Germinal center (tissue), 1 donor: ENCODE measurements at regions not wholly inside any gene's neighbourhood (a gene's known extent, or its start where the extent isn't known, plus 50 kb on each side); places are given as distances from the start of the nearest gene placed in this dataset.
"Not testable (repeated sequence)": the region's sequence is repeated elsewhere in the genome, so short reads cannot be mapped to it uniquely, and the experiment has no call there.

Experiments used
- DNase-seq: peaks from one replicate; pipeline ENCODE4 v3.0.0; 2012; ENCODE audit warnings: mixed read lengths, low spot score

DNA sequence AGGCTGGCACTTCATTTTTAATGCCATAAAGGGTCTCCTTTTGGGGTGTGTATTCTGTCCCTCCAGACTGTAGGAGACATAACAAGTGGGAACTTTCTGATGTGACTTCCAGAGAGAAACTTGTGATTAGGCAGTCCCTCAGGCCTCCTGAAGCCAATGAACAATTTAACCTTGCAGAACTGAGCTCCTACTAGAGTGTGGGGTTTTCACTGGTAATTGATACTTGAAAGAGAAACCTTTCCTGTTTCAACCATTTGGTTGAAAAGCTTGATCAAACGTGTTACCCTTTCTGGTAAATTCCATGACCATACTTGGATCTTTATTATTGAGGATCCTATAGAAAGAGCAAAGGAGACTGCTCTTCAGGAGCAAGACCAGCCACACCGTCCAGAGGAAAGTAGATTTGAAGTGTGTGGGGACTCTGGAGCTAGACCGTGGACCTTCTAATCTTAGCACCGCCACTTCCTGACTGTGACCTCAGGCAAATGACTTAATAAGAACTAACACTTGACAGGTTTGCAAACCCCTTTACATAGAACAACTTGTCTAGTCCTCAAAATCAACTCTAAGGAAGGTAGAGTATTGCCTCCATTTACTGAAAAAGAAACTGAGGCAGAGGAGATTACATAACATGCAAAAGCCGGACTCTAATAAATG lies 69.9 kb upstream of the GDNF start:
- not testable (repeated sequence) for DNase-seq

DNA sequence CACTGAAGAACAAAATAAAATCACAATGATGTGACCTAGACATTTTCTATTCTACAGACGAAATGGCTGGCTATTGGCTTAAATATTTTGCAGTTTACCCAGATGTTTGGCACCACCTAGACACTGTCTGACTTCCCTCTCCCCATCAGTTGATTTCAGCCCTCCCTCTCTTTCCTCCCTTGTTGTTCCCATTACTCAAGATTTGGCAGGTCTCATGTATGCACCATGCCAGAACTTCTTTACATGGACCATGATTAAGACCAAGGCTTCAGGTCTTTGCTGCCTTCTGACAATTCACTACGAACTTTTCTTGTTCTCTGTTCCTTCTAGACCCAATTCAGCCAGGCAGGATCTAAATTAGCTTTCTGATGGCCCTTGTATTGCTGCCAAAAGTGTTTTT lies 66.6 kb upstream of the GDNF start:
- no peak for DNase-seq

DNA sequence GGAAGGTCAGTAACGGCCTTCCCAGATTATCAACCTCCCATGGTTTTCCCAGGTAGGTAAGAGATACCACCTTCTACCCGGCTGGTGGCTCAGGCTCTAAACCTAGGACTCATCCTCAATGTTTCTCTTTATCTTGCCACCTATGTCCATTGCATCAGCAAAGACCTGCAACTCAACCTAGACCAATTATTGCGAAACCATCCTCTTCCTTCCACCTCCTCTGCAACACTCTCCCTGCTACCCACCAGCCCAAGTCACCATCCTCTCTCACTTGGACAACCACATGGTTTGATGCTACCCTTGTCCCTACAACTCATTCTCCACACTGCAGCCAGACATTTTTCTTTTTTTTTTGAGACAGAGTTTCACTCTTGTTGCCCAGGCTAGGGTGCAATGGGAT lies 65.4 kb upstream of the GDNF start:
- DNase-seq, result no peak

DNA sequence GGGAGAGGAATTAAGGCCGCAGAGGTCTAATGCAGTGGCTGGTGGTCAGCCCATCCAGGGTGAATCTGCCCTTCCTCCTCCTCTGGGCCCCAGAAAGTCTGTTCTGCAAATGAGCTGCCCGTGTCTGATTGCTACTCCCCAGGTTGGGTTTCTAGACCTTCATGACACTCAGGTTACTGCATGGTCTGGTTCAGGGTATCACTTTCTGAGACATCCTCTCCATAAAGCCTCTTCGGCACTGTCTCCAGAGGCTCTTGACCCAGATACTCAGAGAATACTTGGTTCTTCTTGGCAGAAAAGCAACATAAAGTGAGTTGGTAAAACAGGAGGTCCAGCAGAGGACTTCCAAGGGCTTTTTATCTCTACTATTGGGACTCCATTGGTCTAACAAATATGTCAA lies 62.5 kb upstream of the GDNF start:
- DNase-seq, result no peak

DNA sequence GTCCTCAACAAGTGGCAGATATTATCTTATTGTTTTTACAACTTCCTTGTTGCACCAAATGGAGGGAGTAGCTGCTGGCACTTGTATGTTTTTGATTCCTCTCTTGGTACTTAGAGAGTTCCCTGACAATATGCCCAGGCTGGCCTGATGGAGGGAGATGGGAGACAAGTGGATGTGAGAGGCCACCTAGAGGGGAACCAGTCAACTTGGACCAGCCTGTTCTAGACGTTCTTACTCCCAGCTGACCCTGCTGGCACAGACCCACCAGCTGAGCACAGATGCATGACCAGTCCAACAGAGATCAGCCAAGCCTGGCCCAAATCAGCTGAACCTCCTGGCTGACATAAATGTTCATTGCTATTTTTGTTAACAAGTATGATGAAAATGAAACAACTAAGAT lies 60.9 kb upstream of the GDNF start:
- DNase-seq, result no peak

DNA sequence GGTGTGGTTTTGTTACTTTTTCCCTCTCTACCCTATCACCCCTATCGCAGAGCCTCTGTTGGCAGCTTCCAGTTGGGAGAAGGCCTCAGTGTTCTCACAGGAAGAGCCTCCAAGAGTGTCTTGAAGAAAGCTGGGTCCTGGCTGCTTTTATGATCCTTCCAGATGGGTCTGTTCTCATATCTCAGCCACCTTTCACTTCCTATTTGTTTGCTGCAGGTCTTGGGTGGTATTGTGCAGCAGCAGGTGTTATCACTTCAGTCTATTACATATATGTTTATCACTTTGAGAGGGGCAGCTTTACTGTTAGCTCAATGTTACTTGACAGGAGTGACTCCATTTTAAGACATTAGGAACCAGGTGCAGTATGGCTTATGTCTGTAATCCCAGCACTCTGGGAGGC lies 59.2 kb upstream of the GDNF start:
- no peak for DNase-seq

- no peak for DNase-seq
These were observed 56.3 kb upstream of the GDNF start for GRCh38 chr5:37896159-37896558.

DNA sequence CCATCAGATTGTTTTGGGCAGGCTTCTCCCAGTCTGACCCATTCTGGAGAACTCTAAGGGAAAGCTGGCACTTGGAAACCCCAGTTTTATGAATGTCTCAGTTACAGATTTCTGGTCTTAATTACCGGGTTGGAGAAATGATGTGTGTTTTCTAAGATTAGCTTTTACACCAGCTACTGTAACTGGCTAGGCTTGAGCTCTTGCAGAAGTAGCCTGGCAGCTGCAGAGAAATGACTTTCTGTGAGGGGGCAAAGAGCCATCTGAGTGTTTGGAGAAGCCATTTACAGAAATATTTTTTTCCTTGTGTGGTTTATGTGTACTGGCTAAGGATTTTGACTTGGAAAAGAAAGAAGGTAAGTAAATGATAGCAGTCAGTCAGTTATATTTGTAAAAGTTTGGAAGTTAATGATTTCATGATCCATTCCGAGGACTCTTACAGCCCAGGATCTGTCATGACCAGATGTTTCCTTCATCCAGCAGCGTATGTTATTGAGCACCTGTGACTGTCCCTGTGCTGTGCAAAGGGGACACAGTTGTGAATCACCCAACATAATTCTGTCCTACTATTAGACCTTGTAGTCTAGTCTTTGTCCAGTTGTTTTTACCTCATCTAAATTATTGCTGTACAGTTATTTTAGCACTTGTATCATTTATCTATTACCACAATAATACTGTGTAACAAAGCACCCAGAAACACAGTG lies 53.7 kb upstream of the GDNF start:
- DNase-seq, result no peak

- DNase-seq, result no peak
These were observed 52.7 kb upstream of the GDNF start for GRCh38 chr5:37892586-37892985.

GRCh38 chr5:37891832-37892231 lies 52.0 kb upstream of the GDNF start:
- no peak for DNase-seq

DNA sequence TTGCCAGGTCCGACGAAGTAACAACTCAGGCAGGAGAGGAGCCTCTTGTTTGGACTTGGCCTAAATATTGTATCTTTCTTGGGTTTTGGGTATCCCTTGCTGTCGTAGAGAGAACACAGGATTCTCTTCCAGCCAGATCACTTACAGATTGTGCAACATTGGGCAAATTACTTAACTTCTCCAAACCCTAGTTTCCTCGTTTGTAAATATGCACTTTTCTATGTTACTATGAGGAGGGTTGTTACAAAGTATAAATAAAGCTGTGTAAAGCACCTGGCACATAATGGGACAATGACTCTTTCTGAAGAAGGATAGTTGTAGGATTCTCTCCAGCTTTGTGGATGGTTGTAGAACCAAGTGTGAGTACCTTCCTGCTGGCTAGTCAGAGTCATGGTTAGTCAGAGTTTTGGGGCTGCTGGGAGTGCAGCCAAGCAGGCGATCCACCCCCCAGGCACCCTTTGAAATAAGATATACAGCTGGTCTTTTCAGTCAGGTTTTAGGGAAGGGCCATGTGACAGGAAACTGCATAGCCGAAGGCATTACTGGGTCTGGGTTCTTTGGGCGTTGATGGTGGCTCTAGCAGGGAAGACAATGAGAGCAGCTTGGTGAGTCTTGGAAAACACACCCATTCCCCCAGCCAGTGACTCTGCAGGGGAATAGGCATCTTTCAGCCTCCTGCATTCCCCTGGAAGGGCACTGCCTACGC lies 49.9 kb upstream of the GDNF start:
- DNase-seq, result no peak
